NCI-H446 (cell line): ENCODE measurements at regions not wholly inside any gene's neighbourhood (a gene's known extent, or its start where the extent isn't known, plus 50 kb on each side); places are given as distances from the start of the nearest gene placed in this dataset.
A peak's percentile ranks its signal among the peaks of the same experiment; 100 is the strongest.

Source experiments
- DNase-seq, 2 experiments: peaks; one replicate each; lab custom pipeline; 2025; lab: John Stamatoyannopoulos, UW

- no peak for DNase-seq
Measured at GRCh38 chr6:156725712-156726111, 51.5 kb upstream of the ARID1B start.

GRCh38 chr6:156720691-156721685 lies 56.2 kb upstream of the ARID1B start:
- DNase-seq: no peak

- DNase-seq: no peak
Measured at GRCh38 chr6:156719720-156720563, 57.2 kb upstream of the ARID1B start.

- DNase-seq: no peak
Measured at GRCh38 chr6:156719395-156719719, 57.8 kb upstream of the ARID1B start.

GRCh38 chr6:156718647-156719394 lies 58.4 kb upstream of the ARID1B start:
- DNase-seq: peak in 1 of 2 experiments; percentile 5

- DNase-seq: no peak
Measured at GRCh38 chr6:156717542-156717941, 59.6 kb upstream of the ARID1B start.

GRCh38 chr6:156715839-156716238 lies 61.3 kb upstream of the ARID1B start:
- no peak for DNase-seq

GRCh38 chr6:156713548-156713947 lies 63.6 kb upstream of the ARID1B start:
- no peak for DNase-seq

- no peak for DNase-seq
Measured at GRCh38 chr6:156710479-156710878, 66.7 kb upstream of the ARID1B start.

GRCh38 chr6:156707818-156708217 lies 69.4 kb upstream of the ARID1B start:
- DNase-seq: no peak

- DNase-seq: no peak
Measured at GRCh38 chr6:156703719-156704118, 73.5 kb upstream of the ARID1B start.

GRCh38 chr6:156701966-156702365 lies 75.2 kb upstream of the ARID1B start:
- DNase-seq: no peak

GRCh38 chr6:156700440-156701057 lies 76.6 kb upstream of the ARID1B start:
- no peak for DNase-seq

- DNase-seq: no peak
Measured at GRCh38 chr6:156699935-156700334, 77.2 kb upstream of the ARID1B start.

- DNase-seq: no peak
Measured at GRCh38 chr6:156699017-156699421, 78.2 kb upstream of the ARID1B start.

GRCh38 chr6:156698239-156699016 lies 78.8 kb upstream of the ARID1B start:
- no peak for DNase-seq

GRCh38 chr6:156697225-156697830 lies 79.8 kb upstream of the ARID1B start:
- no peak for DNase-seq

GRCh38 chr6:156695742-156696141 lies 81.4 kb upstream of the ARID1B start:
- DNase-seq: no peak

GRCh38 chr6:156694679-156695078 lies 82.5 kb upstream of the ARID1B start:
- no peak for DNase-seq

GRCh38 chr6:156691018-156691417 lies 86.2 kb upstream of the ARID1B start:
- no peak for DNase-seq

- DNase-seq: no peak
Measured at GRCh38 chr6:156689656-156690055, 87.5 kb upstream of the ARID1B start.
